ENCODE measurements at regions not wholly inside any gene's neighbourhood (a gene's known extent, or its start where the extent isn't known, plus 50 kb on each side); places are given as distances from the start of the nearest gene placed in this dataset.

- TF ChIP-seq CTCF (IDR thresholded peaks at IDR 0.05) (no peak), POLR2AphosphoS5 (IDR thresholded peaks at IDR 0.05) (no peak)
Measured at GRCh38 chr2:226553333-226553732, 246.3 kb downstream of the IRS1 start.
